ENCODE measurements at regions not wholly inside any gene's neighbourhood (a gene's known extent, or its start where the extent isn't known, plus 50 kb on each side); places are given as distances from the start of the nearest gene placed in this dataset.
"Not testable (repeated sequence)": the region's sequence is repeated elsewhere in the genome, so short reads cannot be mapped to it uniquely, and the experiment has no call there.

- no peak for TF ChIP-seq CTCF (IDR thresholded peaks at IDR 0.05)
- H3K27ac Mint-ChIP-seq (ENCODE audit: unreplicated experiment) = no peak overlapping the region
These were observed 154.4 kb upstream of the FBXL17 start for GRCh38 chr5:108536321-108536720.

GRCh38 chr5:108532129-108532445, 150.2 kb upstream of the FBXL17 start:
- not testable (repeated sequence) for H3K9me3 Mint-ChIP-seq (ENCODE audit: unreplicated experiment); DNase-seq (ENCODE audit: extremely low spot score, unreplicated experiment); H3K27ac Mint-ChIP-seq (ENCODE audit: unreplicated experiment); H3K4me1 Mint-ChIP-seq (ENCODE audit: unreplicated experiment); H3K27me3 Mint-ChIP-seq (ENCODE audit: unreplicated experiment); H3K36me3 Mint-ChIP-seq (ENCODE audit: unreplicated experiment); H3K4me3 Mint-ChIP-seq (ENCODE audit: unreplicated experiment)

More at GRCh38 chr5:108536321-108536720, 154.4 kb upstream of the FBXL17 start:
- Mint-ChIP-seq H3K36me3 (ENCODE audit: unreplicated experiment) (no peaks in the 10 kb centered on the region), H3K9me3 (ENCODE audit: unreplicated experiment) (no peaks in the 10 kb centered on the region), H3K4me3 (ENCODE audit: unreplicated experiment) (no peak overlapping the region), H3K4me1 (ENCODE audit: unreplicated experiment) (peaks cover 2% of the 10 kb centered on the region), H3K27me3 (ENCODE audit: unreplicated experiment) (peaks cover 8% of the 10 kb centered on the region)
- DNase-seq (ENCODE audit: extremely low spot score, unreplicated experiment) = no peak

GRCh38 chr5:108531367-108532128, 149.7 kb upstream of the FBXL17 start:
- no peak for TF ChIP-seq CTCF (IDR thresholded peaks at IDR 0.05)
- Mint-ChIP-seq H3K27ac (ENCODE audit: unreplicated experiment) (no peak overlapping the region), H3K4me3 (ENCODE audit: unreplicated experiment) (no peak overlapping the region), H3K27me3 (ENCODE audit: unreplicated experiment) (no peaks in the 10 kb centered on the region), H3K4me1 (ENCODE audit: unreplicated experiment) (peaks cover 3% of the 10 kb centered on the region), H3K9me3 (ENCODE audit: unreplicated experiment) (peaks cover 2% of the 10 kb centered on the region), H3K36me3 (ENCODE audit: unreplicated experiment) (no peaks in the 10 kb centered on the region)
- DNase-seq (ENCODE audit: extremely low spot score, unreplicated experiment) = no peak

- no peaks in the 10 kb centered on the region for H3K27me3 Mint-ChIP-seq (ENCODE audit: unreplicated experiment)
- H3K9me3 Mint-ChIP-seq (ENCODE audit: unreplicated experiment) = peaks cover 8% of the 10 kb centered on the region
- no peak for DNase-seq (ENCODE audit: extremely low spot score, unreplicated experiment)
- peaks cover 3% of the 10 kb centered on the region for H3K4me1 Mint-ChIP-seq (ENCODE audit: unreplicated experiment)
- TF ChIP-seq CTCF (IDR thresholded peaks at IDR 0.05) = no peak
- no peak overlapping the region for H3K27ac Mint-ChIP-seq (ENCODE audit: unreplicated experiment)
- no peaks in the 10 kb centered on the region for H3K36me3 Mint-ChIP-seq (ENCODE audit: unreplicated experiment)
- H3K4me3 Mint-ChIP-seq (ENCODE audit: unreplicated experiment) = no peak overlapping the region
These were observed 148.8 kb upstream of the FBXL17 start for GRCh38 chr5:108530706-108531105.

GRCh38 chr5:108529381-108529780, 147.5 kb upstream of the FBXL17 start:
- peaks cover 3% of the 10 kb centered on the region for H3K4me1 Mint-ChIP-seq (ENCODE audit: unreplicated experiment)
- TF ChIP-seq CTCF (IDR thresholded peaks at IDR 0.05) = no peak
- H3K4me3 Mint-ChIP-seq (ENCODE audit: unreplicated experiment) = no peak overlapping the region

More at GRCh38 chr5:108529381-108529780, 147.5 kb upstream of the FBXL17 start:
- Mint-ChIP-seq H3K27me3 (ENCODE audit: unreplicated experiment) (peaks cover under 1% of the 10 kb centered on the region), H3K36me3 (ENCODE audit: unreplicated experiment) (no peaks in the 10 kb centered on the region), H3K9me3 (ENCODE audit: unreplicated experiment) (peaks cover 8% of the 10 kb centered on the region), H3K27ac (ENCODE audit: unreplicated experiment) (no peak overlapping the region)
- no peak for DNase-seq (ENCODE audit: extremely low spot score, unreplicated experiment)

Data from osteocyte (in vitro differentiated cells).